ENCODE measurements at regions not wholly inside any gene's neighbourhood (a gene's known extent, or its start where the extent isn't known, plus 50 kb on each side); places are given as distances from the start of the nearest gene placed in this dataset.
"Not testable (repeated sequence)": the region's sequence is repeated elsewhere in the genome, so short reads cannot be mapped to it uniquely, and the experiment has no call there.

DNA sequence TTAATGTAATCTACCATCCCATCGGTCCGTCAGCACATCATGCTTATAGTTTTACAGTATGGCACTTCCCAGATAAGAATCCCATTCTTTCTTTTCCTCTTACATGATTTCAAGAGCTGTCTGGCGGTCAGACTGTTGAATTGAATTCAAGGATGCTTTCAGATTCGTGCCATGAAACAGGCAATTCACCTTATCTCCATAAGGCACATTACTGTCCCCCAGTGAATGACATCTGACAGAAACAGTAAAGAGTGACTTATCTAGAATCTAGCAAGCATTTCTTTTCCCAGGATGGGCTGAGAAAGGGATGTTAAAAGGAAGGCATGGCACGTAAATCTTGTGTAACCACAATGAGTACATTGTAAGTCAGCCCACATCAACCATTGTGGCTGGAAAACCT is 61.1 kb upstream of the SEM1 start:
- H3K9me3 ChIP-seq (ENCODE audit: control insufficient read depth in 2 of 2, insufficient read depth in 1 of 2, low read depth in 1 of 2, low read length in 1 of 2) = no peaks in the 10 kb centered on the region
- no peaks in the 10 kb centered on the region for H3K36me3 ChIP-seq (ENCODE audit: control insufficient read depth in 2 of 2, insufficient read depth in 2 of 2, low read length in 1 of 2)
- no peaks in the 10 kb centered on the region for H3K4me1 ChIP-seq (ENCODE audit: control insufficient read depth in 2 of 2, insufficient read depth in 2 of 2, low read length in 1 of 2)
- peaks cover 3 to 6% of the 10 kb centered on the region in 2 donors for H3K27me3 ChIP-seq (ENCODE audit: control insufficient read depth in 1 of 2, insufficient read depth in 2 of 2, low read length in 2 of 2)
- H3K4me3 ChIP-seq (ENCODE audit: low read depth in 1 of 2, low read length in 2 of 2) = no peak overlapping the region
- H3K27ac ChIP-seq (ENCODE audit: low read depth in 2 of 2, low read length in 1 of 2) = no peak overlapping the region
- WGBS, 2 donors = 69 to 83% methylated on average over 5 of the region's 5 CpGs

DNA sequence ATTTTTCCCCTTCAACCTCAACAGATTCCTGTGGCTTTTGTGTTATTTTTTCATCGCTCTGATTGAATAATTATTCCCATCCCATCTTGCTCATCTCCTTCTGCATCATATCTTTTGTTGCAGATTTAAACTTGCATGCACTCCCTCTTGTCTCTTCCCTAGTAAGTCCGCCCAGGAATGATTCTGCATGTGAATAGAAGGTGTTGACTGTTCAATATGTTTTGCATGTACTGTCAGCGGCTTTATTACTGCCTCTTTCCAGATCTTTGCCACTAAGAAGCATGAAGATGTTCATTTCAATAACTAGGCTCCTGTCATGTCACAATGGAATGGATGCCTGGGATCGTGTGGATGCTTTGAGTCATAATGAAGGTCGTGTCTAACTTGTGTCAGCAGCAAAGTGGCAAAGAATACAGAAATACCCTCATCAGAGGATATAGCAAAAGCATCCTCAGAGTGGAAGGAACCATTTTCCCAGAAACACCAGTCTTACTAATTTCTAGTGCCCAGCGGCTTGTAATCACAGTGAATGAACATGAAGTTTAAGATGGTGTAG is 62.6 kb upstream of the SEM1 start:
- WGBS, 2 donors = 74 to 76% methylated on average over 6 of the region's 6 CpGs
- no peak overlapping the region for H3K4me3 ChIP-seq (ENCODE audit: low read depth in 1 of 2, low read length in 2 of 2)
- no peaks in the 10 kb centered on the region for H3K9me3 ChIP-seq (ENCODE audit: control insufficient read depth in 2 of 2, insufficient read depth in 1 of 2, low read depth in 1 of 2, low read length in 1 of 2)
- peaks cover 3 to 6% of the 10 kb centered on the region in 2 donors for H3K27me3 ChIP-seq (ENCODE audit: control insufficient read depth in 1 of 2, insufficient read depth in 2 of 2, low read length in 2 of 2)
- H3K4me1 ChIP-seq (ENCODE audit: control insufficient read depth in 2 of 2, insufficient read depth in 2 of 2, low read length in 1 of 2) = no peaks in the 10 kb centered on the region
- H3K36me3 ChIP-seq (ENCODE audit: control insufficient read depth in 2 of 2, insufficient read depth in 2 of 2, low read length in 1 of 2) = no peaks in the 10 kb centered on the region
- no peak overlapping the region for H3K27ac ChIP-seq (ENCODE audit: low read depth in 2 of 2, low read length in 1 of 2)

DNA sequence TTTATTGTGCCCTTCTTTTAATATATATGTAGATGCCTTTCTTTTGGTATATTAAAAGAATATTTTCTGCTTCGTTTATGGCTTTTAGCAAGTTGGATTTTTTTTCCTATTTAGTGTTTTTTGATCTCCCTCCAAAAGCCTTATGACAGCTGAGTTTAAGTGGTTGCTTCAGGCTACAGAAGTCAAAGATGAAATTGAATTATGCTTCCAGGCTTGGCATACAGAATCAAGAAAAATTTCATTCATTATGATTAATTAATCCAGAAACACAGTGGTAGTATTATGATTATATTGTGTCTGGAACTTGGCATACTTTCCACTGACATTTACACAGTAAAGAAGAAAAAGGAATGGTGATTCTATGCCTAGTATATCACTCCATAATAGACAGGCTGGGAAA is 63.8 kb upstream of the SEM1 start:
- H3K27me3 ChIP-seq (ENCODE audit: control insufficient read depth in 1 of 2, insufficient read depth in 2 of 2, low read length in 2 of 2) = peaks cover 3 to 6% of the 10 kb centered on the region in 2 donors
- no peak overlapping the region for H3K27ac ChIP-seq (ENCODE audit: low read depth in 2 of 2, low read length in 1 of 2)
- H3K9me3 ChIP-seq (ENCODE audit: control insufficient read depth in 2 of 2, insufficient read depth in 1 of 2, low read depth in 1 of 2, low read length in 1 of 2) = no peaks in the 10 kb centered on the region
- H3K4me1 ChIP-seq (ENCODE audit: control insufficient read depth in 2 of 2, insufficient read depth in 2 of 2, low read length in 1 of 2) = no peaks in the 10 kb centered on the region
- 19 to 40% methylated on average over 1 of the region's 1 CpG for WGBS, 2 donors
- no peaks in the 10 kb centered on the region for H3K36me3 ChIP-seq (ENCODE audit: control insufficient read depth in 2 of 2, insufficient read depth in 2 of 2, low read length in 1 of 2)
- no peak overlapping the region for H3K4me3 ChIP-seq (ENCODE audit: low read depth in 1 of 2, low read length in 2 of 2)

DNA sequence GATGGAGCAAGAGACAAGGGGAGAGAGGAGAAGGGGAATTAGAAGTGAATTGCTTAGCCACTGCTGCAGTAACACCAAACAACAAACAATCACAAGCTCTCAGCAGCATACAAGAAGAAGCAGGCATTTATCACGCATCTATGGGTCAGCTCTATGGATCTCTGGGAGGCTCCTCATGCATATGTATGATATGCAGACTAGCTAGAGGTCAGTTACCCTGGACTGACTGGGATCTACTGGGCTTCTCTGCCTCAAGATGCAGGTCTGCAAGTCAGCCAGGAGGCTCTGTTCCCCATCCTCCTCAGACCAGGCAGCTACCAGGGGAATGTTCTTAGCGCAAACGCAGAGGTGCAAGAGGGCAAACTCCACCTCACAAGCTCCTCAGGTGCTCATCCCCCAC is 64.7 kb upstream of the SEM1 start:
- 83 to 85% methylated on average over 3 of the region's 3 CpGs for WGBS, 2 donors
- Histone ChIP-seq H3K4me1 (ENCODE audit: control insufficient read depth in 2 of 2, insufficient read depth in 2 of 2, low read length in 1 of 2) (no peaks in the 10 kb centered on the region), H3K27ac (ENCODE audit: low read depth in 2 of 2, low read length in 1 of 2) (no peak overlapping the region), H3K27me3 (ENCODE audit: control insufficient read depth in 1 of 2, insufficient read depth in 2 of 2, low read length in 2 of 2) (peaks cover 3 to 6% of the 10 kb centered on the region in 2 donors), H3K36me3 (ENCODE audit: control insufficient read depth in 2 of 2, insufficient read depth in 2 of 2, low read length in 1 of 2) (no peaks in the 10 kb centered on the region), H3K9me3 (ENCODE audit: control insufficient read depth in 2 of 2, insufficient read depth in 1 of 2, low read depth in 1 of 2, low read length in 1 of 2) (no peaks in the 10 kb centered on the region), H3K4me3 (ENCODE audit: low read depth in 1 of 2, low read length in 2 of 2) (no peak overlapping the region)

DNA sequence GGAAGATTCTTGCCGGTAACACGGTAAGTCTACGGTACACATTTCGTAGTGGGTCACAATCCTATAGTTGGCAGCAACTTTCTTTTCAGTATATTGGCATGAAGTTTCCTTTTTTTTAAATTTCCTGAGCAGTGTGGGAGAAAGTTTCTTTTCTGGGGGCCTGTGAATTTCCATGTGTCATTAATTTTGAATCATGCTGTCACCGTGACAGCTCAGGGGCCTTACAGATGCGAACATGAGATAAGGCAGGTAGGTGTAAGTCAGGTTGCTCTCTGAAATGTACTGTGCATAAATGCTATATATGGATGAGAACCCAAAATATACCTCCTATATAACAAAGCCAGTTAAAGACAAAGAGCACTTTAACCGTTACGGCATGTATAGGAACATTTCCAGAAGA is 65.4 kb upstream of the SEM1 start:
- no peak overlapping the region for H3K4me3 ChIP-seq (ENCODE audit: low read depth in 1 of 2, low read length in 2 of 2)
- peaks cover 3 to 5% of the 10 kb centered on the region in 2 donors for H3K27me3 ChIP-seq (ENCODE audit: control insufficient read depth in 1 of 2, insufficient read depth in 2 of 2, low read length in 2 of 2)
- no peaks in the 10 kb centered on the region for H3K4me1 ChIP-seq (ENCODE audit: control insufficient read depth in 2 of 2, insufficient read depth in 2 of 2, low read length in 1 of 2)
- H3K27ac ChIP-seq (ENCODE audit: low read depth in 2 of 2, low read length in 1 of 2) = no peak overlapping the region
- no peaks in the 10 kb centered on the region for H3K9me3 ChIP-seq (ENCODE audit: control insufficient read depth in 2 of 2, insufficient read depth in 1 of 2, low read depth in 1 of 2, low read length in 1 of 2)
- WGBS, 2 donors = 90% methylated on average over 8 of the region's 8 CpGs
- H3K36me3 ChIP-seq (ENCODE audit: control insufficient read depth in 2 of 2, insufficient read depth in 2 of 2, low read length in 1 of 2) = no peaks in the 10 kb centered on the region

DNA sequence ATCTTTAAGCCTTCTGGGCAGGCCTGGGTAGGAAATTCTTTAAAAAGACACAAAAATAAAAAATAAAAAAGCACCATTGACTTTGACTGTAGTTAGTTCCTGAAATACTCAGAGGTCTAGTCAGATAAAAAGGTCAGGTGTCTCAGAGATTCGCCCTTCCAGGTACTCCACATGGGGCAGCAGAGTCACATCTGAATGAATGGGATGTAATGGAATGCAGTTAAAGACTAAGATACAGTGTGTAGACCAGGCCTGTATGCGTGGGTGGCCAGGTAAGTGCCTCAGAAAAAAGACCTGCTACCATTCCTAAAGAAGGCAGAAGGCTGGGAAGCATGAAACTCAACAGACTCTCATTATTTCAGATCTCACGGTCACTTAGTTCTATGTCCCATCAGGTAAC is 68.6 kb upstream of the SEM1 start:
- no peaks in the 10 kb centered on the region for H3K4me1 ChIP-seq (ENCODE audit: control insufficient read depth in 2 of 2, insufficient read depth in 2 of 2, low read length in 1 of 2)
- H3K4me3 ChIP-seq (ENCODE audit: low read depth in 1 of 2, low read length in 2 of 2) = no peak overlapping the region
- H3K9me3 ChIP-seq (ENCODE audit: control insufficient read depth in 2 of 2, insufficient read depth in 1 of 2, low read depth in 1 of 2, low read length in 1 of 2) = no peaks in the 10 kb centered on the region
- peaks cover 3 to 4% of the 10 kb centered on the region in 2 donors for H3K27me3 ChIP-seq (ENCODE audit: control insufficient read depth in 1 of 2, insufficient read depth in 2 of 2, low read length in 2 of 2)
- no peaks in the 10 kb centered on the region for H3K36me3 ChIP-seq (ENCODE audit: control insufficient read depth in 2 of 2, insufficient read depth in 2 of 2, low read length in 1 of 2)
- no peak overlapping the region for H3K27ac ChIP-seq (ENCODE audit: low read depth in 2 of 2, low read length in 1 of 2)
- WGBS, 2 donors = 75 to 76% methylated on average over 3 of the region's 3 CpGs

DNA sequence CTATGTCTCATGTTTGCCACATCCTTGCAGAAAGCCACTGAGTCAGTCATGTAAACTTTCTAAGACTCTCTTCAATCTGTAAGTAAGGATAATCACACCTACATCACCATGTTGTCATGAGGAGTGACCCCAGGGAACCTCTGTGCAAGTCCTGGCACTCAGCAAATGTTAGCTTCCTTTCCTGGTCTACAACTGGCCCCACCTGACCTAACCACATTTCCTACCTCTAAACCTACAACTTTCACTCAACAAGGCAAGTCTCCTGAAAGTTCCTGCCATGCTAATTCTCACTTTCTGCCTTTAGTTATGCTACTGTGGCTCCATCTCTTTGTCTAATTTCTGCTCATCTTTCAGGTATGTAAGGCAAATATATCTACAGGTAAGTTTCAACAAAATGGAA is 72.3 kb upstream of the SEM1 start:
- no peak overlapping the region for H3K4me3 ChIP-seq (ENCODE audit: low read depth in 1 of 2, low read length in 2 of 2)
- no peaks in the 10 kb centered on the region for H3K9me3 ChIP-seq (ENCODE audit: control insufficient read depth in 2 of 2, insufficient read depth in 1 of 2, low read depth in 1 of 2, low read length in 1 of 2)
- no peaks in the 10 kb centered on the region for H3K36me3 ChIP-seq (ENCODE audit: control insufficient read depth in 2 of 2, insufficient read depth in 2 of 2, low read length in 1 of 2)
- no peak overlapping the region for H3K27ac ChIP-seq (ENCODE audit: low read depth in 2 of 2, low read length in 1 of 2)
- no peaks in the 10 kb centered on the region for H3K27me3 ChIP-seq (ENCODE audit: control insufficient read depth in 1 of 2, insufficient read depth in 2 of 2, low read length in 2 of 2)
- peaks cover 0 to 3% of the 10 kb centered on the region in 2 donors for H3K4me1 ChIP-seq (ENCODE audit: control insufficient read depth in 2 of 2, insufficient read depth in 2 of 2, low read length in 1 of 2)

DNA sequence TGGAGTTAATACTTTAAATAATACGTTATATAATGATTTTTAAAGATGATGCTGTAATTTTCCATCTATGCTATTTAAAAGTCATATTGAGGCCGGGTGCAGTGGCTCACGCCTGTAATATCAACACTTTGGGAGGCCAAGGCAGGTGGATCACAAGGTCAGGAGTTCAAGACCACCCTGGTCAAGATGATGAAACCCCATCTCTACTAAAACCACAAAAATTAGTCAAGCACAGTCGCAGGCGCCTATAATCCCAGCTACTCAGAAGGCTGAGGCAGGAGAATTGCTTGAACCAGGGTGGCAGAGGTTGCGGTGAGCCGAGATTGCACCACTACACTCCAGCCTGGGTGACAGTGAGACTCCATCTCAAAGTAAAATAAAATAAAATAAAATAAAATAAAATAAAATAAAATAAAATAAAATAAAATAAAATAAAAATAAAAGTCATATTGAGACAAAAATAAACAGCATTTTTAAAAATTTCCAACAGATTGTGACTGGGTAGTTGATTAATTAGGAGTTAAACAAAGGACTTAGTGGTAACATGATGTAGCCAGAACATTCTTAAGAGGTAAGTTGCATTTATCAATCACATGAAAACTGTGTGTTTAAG is 73.1 kb upstream of the SEM1 start:
- 77 to 79% methylated on average over 7 of the region's 7 CpGs for WGBS, 2 donors
- H3K9me3 ChIP-seq (ENCODE audit: control insufficient read depth in 2 of 2, insufficient read depth in 1 of 2, low read depth in 1 of 2, low read length in 1 of 2); H3K36me3 ChIP-seq (ENCODE audit: control insufficient read depth in 2 of 2, insufficient read depth in 2 of 2, low read length in 1 of 2); H3K4me1 ChIP-seq (ENCODE audit: control insufficient read depth in 2 of 2, insufficient read depth in 2 of 2, low read length in 1 of 2); H3K27ac ChIP-seq (ENCODE audit: low read depth in 2 of 2, low read length in 1 of 2); H3K27me3 ChIP-seq (ENCODE audit: control insufficient read depth in 1 of 2, insufficient read depth in 2 of 2, low read length in 2 of 2); H3K4me3 ChIP-seq (ENCODE audit: low read depth in 1 of 2, low read length in 2 of 2): not testable (repeated sequence)

DNA sequence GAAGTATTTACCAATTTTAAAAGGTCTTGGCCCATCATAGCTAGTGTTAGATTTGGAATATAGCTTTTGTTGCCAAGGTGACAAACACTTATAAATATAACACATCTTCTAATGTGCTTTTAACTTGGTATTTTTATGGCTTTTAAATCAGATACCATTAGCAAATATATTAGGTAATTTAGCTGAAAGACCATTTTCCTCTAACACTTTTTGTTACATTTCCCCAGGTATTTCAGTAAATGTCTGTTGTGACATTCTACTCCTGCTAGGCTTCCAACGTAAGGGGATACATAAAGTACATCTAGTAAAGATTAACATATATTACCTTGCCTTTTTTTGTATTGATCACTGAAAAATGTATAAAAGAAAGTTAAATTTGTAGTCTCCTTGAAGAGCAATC is 75.0 kb upstream of the SEM1 start:
- no peak overlapping the region for H3K27ac ChIP-seq (ENCODE audit: low read depth in 2 of 2, low read length in 1 of 2)
- 65 to 80% methylated on average over 1 of the region's 1 CpG for WGBS, 2 donors
- H3K27me3 ChIP-seq (ENCODE audit: control insufficient read depth in 1 of 2, insufficient read depth in 2 of 2, low read length in 2 of 2) = no peaks in the 10 kb centered on the region

DNA sequence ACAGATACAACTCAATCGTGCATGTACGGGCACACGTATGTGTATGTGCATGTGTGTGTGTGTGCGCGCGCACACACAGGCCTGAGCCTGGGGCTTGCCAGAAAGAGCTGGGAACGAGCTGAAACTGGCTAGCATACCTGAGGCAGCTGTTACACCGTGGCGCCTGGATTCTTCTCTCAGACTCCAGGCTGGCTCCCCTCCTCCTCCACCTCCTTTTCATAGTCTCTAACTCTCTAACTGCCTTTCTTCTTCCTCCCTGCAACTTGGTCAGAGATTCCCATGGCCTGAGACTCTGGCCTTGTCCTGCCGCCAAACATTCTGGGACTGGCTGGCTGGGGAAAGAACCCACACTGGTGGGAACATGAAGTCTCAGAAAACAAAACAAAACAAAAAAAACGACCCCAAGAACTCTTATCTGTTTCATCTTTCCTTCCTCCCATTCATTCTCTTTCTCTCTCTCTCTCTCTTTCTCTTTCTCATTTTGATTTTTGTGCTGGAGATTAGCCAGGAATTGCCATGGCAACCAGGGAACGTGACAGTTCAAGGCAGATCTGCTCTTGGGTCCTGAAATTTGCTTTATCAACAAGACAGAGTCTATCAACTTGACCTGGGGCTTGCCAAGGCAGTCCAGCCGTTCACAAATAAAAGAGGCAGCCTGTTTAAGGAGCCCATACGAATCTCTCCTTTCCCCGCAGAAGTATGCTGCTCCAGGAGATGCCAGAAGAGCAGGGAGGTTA is 76.8 kb upstream of the SEM1 start:
- H3K4me1 ChIP-seq (ENCODE audit: control insufficient read depth in 2 of 2, insufficient read depth in 2 of 2, low read length in 1 of 2) = peaks cover 0 to 3% of the 10 kb centered on the region in 2 donors
- H3K27ac ChIP-seq (ENCODE audit: low read depth in 2 of 2, low read length in 1 of 2) = no peak overlapping the region
- H3K4me3 ChIP-seq (ENCODE audit: low read depth in 1 of 2, low read length in 2 of 2) = no peak overlapping the region
- H3K36me3 ChIP-seq (ENCODE audit: control insufficient read depth in 2 of 2, insufficient read depth in 2 of 2, low read length in 1 of 2) = no peaks in the 10 kb centered on the region
- H3K9me3 ChIP-seq (ENCODE audit: control insufficient read depth in 2 of 2, insufficient read depth in 1 of 2, low read depth in 1 of 2, low read length in 1 of 2) = no peaks in the 10 kb centered on the region
- H3K27me3 ChIP-seq (ENCODE audit: control insufficient read depth in 1 of 2, insufficient read depth in 2 of 2, low read length in 2 of 2) = peaks cover 0 to 1% of the 10 kb centered on the region in 2 donors
- 35 to 44% methylated on average over 15 of the region's 15 CpGs for WGBS, 2 donors

More for the DNA sequence above, 75.0 kb upstream of the SEM1 start:
- Histone ChIP-seq H3K9me3 (ENCODE audit: control insufficient read depth in 2 of 2, insufficient read depth in 1 of 2, low read depth in 1 of 2, low read length in 1 of 2) (no peaks in the 10 kb centered on the region), H3K4me1 (ENCODE audit: control insufficient read depth in 2 of 2, insufficient read depth in 2 of 2, low read length in 1 of 2) (peaks cover 0 to 3% of the 10 kb centered on the region in 2 donors), H3K36me3 (ENCODE audit: control insufficient read depth in 2 of 2, insufficient read depth in 2 of 2, low read length in 1 of 2) (no peaks in the 10 kb centered on the region), H3K4me3 (ENCODE audit: low read depth in 1 of 2, low read length in 2 of 2) (no peak overlapping the region)
